ENCODE measurements at regions not wholly inside any gene's neighbourhood (a gene's known extent, or its start where the extent isn't known, plus 50 kb on each side); places are given as distances from the start of the nearest gene placed in this dataset.
"Not testable (repeated sequence)": the region's sequence is repeated elsewhere in the genome, so short reads cannot be mapped to it uniquely, and the experiment has no call there.

GRCh38 chr6:155587817-155588216 lies 132.2 kb upstream of the NOX3 start:
- no peak for DNase-seq (ENCODE audit: low spot score)

- no peak for DNase-seq (ENCODE audit: low spot score)
These were observed 130.5 kb upstream of the NOX3 start for GRCh38 chr6:155586090-155586489.

- DNase-seq (ENCODE audit: low spot score): no peak
These were observed 128.4 kb upstream of the NOX3 start for GRCh38 chr6:155584006-155584405.

- DNase-seq (ENCODE audit: low spot score): no peak
These were observed 126.7 kb upstream of the NOX3 start for GRCh38 chr6:155582016-155582991.

GRCh38 chr6:155580904-155581303 lies 125.3 kb upstream of the NOX3 start:
- no peak for DNase-seq (ENCODE audit: low spot score)

GRCh38 chr6:155578251-155578650 lies 122.6 kb upstream of the NOX3 start:
- DNase-seq (ENCODE audit: low spot score): no peak

GRCh38 chr6:155561966-155562364 lies 106.3 kb upstream of the NOX3 start:
- no peak for DNase-seq (ENCODE audit: low spot score)

GRCh38 chr6:155561257-155561965 lies 105.8 kb upstream of the NOX3 start:
- DNase-seq (ENCODE audit: low spot score): no peak

- DNase-seq (ENCODE audit: low spot score): no peak
These were observed 94.3 kb upstream of the NOX3 start for GRCh38 chr6:155549928-155550327.

- DNase-seq (ENCODE audit: low spot score): no peak
These were observed 93.6 kb upstream of the NOX3 start for GRCh38 chr6:155549028-155549798.

- DNase-seq (ENCODE audit: low spot score): no peak
These were observed 92.9 kb upstream of the NOX3 start for GRCh38 chr6:155548576-155548975.

- DNase-seq (ENCODE audit: low spot score): no peak
These were observed 89.0 kb upstream of the NOX3 start for GRCh38 chr6:155544677-155545076.

GRCh38 chr6:155543166-155543847 lies 87.7 kb upstream of the NOX3 start:
- no peak for DNase-seq (ENCODE audit: low spot score)

GRCh38 chr6:155542036-155542435 lies 86.4 kb upstream of the NOX3 start:
- no peak for DNase-seq (ENCODE audit: low spot score)

GRCh38 chr6:155538708-155539390 lies 83.2 kb upstream of the NOX3 start:
- DNase-seq (ENCODE audit: low spot score): no peak

- DNase-seq (ENCODE audit: low spot score): no peak
These were observed 79.0 kb upstream of the NOX3 start for GRCh38 chr6:155534678-155535077.

- no peak for DNase-seq (ENCODE audit: low spot score)
These were observed 74.7 kb upstream of the NOX3 start for GRCh38 chr6:155530219-155530834.

GRCh38 chr6:155529814-155530213 lies 74.2 kb upstream of the NOX3 start:
- not testable (repeated sequence) for DNase-seq (ENCODE audit: low spot score)

GRCh38 chr6:155528982-155529453 lies 73.4 kb upstream of the NOX3 start:
- DNase-seq (ENCODE audit: low spot score): no peak

- no peak for DNase-seq (ENCODE audit: low spot score)
These were observed 72.7 kb upstream of the NOX3 start for GRCh38 chr6:155528335-155528734.

- DNase-seq (ENCODE audit: low spot score): no peak
These were observed 71.8 kb upstream of the NOX3 start for GRCh38 chr6:155527443-155527842.
